Immature natural killer cell (primary cell): ENCODE measurements at regions not wholly inside any gene's neighbourhood (a gene's known extent, or its start where the extent isn't known, plus 50 kb on each side); places are given as distances from the start of the nearest gene placed in this dataset.

Source experiments
- DNase-seq, 3 donors: peaks; one replicate each; pipeline ENCODE4 v3.0.0; 2022; ENCODE audit warnings: mixed read lengths in 1 of 3
- H3K27ac Mint-ChIP-seq, 6 donors: one replicate each; pipeline ENCODE4 v1.8.0; 2020; ENCODE audit warnings: mixed read lengths in 6 of 6, mild to moderate bottlenecking in 5 of 6, inconsistent platforms in 4 of 6, moderate library complexity in 3 of 6
- H3K27me3 Mint-ChIP-seq, 3 donors: one replicate each; pipeline ENCODE4 v1.8.0; 2020 to 2021; ENCODE audit warnings: low read depth in 3 of 3, mild to moderate bottlenecking in 3 of 3, mixed read lengths in 3 of 3, moderate library complexity in 3 of 3, inconsistent platforms in 1 of 3
- H3K36me3 Mint-ChIP-seq, 3 donors: one replicate each; pipeline ENCODE4 v1.8.0; 2020; ENCODE audit warnings: mixed read lengths in 3 of 3, inconsistent platforms in 2 of 3, mild to moderate bottlenecking in 2 of 3
- H3K4me1 Mint-ChIP-seq, 2 donors: one replicate each; pipeline ENCODE4 v1.8.0; 2020; ENCODE audit warnings: inconsistent platforms in 2 of 2, mild to moderate bottlenecking in 2 of 2, mixed read lengths in 2 of 2, moderate library complexity in 1 of 2
- H3K4me3 Mint-ChIP-seq, 5 donors: one replicate each; pipeline ENCODE4 v1.8.0; 2020; ENCODE audit warnings: mild to moderate bottlenecking in 5 of 5, mixed read lengths in 5 of 5, inconsistent platforms in 3 of 5, moderate library complexity in 3 of 5
- H3K9me3 Mint-ChIP-seq, 6 donors: one replicate each; pipeline ENCODE4 v1.8.0; 2020; ENCODE audit warnings: mild to moderate bottlenecking in 6 of 6, mixed read lengths in 6 of 6, inconsistent platforms in 4 of 6, moderate library complexity in 3 of 6

DNA sequence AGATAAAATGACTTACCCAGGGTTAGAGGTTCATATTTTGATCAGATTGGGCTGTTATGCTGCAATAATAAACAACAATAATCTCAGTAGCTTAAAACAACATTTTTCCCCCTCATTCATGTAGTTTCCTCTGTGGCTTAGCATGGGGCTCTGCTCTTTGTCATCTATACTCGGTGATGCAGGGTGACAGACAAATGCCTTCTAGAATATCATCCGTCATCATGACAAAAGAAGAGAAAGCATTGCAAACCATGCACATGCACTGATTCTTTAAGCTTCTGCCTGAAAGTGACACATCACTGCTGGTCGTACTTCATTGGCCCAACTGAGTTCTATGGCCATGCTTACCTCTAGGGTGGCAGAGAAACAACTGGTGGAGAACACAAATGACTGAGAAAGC lies 58.8 kb upstream of the MAMDC2 start:
- no peaks in the 10 kb centered on the region for H3K9me3 Mint-ChIP-seq
- no peak for DNase-seq
- no peaks in the 10 kb centered on the region for H3K36me3 Mint-ChIP-seq
- H3K27me3 Mint-ChIP-seq = peaks cover 0 to 9% (median 7%) of the 10 kb centered on the region in 3 donors
- no peak overlapping the region for H3K4me3 Mint-ChIP-seq
- H3K4me1 Mint-ChIP-seq = no peaks in the 10 kb centered on the region
- H3K27ac Mint-ChIP-seq = no peak overlapping the region

DNA sequence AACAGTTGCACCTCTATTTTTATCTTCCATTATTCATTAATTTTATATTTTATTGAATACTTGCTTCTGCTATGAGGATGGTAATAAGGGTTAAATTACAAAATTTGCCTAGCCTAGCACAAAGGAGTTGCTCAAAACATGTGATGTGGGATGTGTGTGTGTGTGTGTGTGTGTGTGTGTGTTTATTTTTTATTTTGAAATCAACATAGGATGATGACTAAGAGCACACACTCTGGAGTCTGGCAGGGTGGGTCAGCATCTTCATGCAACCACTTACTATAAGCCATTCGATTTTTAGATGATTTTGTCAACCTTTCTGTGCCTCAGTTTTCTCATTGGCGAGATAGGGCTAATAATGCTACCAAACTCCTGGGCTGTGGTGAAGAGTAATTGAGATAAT lies 57.7 kb upstream of the MAMDC2 start:
- Mint-ChIP-seq H3K36me3 (no peaks in the 10 kb centered on the region), H3K9me3 (no peaks in the 10 kb centered on the region), H3K27me3 (peaks cover 0 to 12% (median 7%) of the 10 kb centered on the region in 3 donors), H3K4me3 (no peak overlapping the region), H3K27ac (no peak overlapping the region), H3K4me1 (no peaks in the 10 kb centered on the region)
- no peak for DNase-seq

DNA sequence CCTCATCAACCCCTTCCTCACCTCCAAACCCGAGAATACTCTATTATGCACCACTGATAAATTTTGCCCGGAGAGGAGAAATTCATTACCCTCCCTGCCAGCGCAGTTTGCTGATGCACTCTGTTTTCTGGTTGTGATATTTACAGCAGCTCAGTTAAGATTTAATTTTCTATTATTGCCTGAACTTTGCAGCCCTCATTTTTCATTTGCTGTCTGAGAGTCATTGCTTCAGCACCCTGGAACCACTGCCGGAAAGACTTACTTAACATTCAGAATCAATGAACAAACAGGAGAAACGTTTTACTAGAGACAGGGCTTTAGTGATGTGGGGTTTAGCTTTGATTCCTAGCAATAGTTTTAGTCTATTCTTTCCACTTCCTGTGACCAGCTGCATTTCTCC lies 56.7 kb upstream of the MAMDC2 start:
- Mint-ChIP-seq H3K27ac (no peak overlapping the region), H3K4me1 (no peaks in the 10 kb centered on the region), H3K9me3 (no peaks in the 10 kb centered on the region), H3K27me3 (peaks cover 0 to 12% (median 7%) of the 10 kb centered on the region in 3 donors), H3K4me3 (no peak overlapping the region), H3K36me3 (no peaks in the 10 kb centered on the region)
- DNase-seq = no peak

DNA sequence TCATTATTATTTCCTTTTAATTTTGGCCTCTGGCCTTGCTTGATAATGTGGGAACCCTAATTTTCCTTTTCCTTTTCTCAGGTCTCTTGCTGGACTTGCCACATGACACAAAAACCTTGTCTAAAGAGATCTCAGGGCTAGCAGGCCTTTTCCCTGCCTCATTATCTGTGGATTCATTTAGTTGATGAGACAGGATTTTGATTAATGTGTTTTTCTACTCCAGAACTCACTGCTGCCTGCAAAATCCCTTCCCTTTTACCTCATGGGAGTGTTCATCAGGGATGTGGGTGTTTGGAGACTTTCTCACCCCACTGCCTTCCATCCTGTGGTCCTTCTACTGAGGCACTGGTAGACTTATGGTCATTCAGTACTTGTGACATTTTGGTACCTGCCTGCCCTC lies 56.2 kb upstream of the MAMDC2 start:
- Mint-ChIP-seq H3K27ac (no peak overlapping the region), H3K36me3 (no peaks in the 10 kb centered on the region)

DNA sequence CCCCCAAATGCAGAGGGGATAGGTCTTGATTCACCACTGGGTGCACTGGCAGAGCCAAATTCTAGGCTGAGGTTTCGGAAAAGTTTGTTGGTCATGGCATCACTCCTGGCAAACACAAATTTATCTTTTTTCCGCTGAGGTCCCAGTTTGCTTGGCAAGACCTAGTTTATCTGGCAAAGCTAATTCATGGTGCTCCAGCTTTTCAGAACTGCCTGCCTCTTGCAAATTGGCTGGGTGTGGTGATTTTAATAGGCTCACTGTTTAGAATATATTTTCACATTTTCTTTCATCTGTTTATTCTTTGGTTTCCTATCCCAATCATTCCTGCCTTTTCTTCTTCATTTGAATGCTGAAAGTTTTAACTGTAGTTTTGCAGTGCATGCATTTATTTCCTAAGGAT lies 50.5 kb upstream of the MAMDC2 start:
- Mint-ChIP-seq H3K27ac (no peak overlapping the region), H3K36me3 (no peaks in the 10 kb centered on the region), H3K27me3 (peaks cover 0 to 7% (median 2%) of the 10 kb centered on the region in 3 donors), H3K4me1 (no peaks in the 10 kb centered on the region), H3K9me3 (no peaks in the 10 kb centered on the region), H3K4me3 (no peak overlapping the region)
- no peak for DNase-seq

More for the DNA sequence above, 56.2 kb upstream of the MAMDC2 start:
- DNase-seq = no peak
- Mint-ChIP-seq H3K4me1 (no peaks in the 10 kb centered on the region), H3K4me3 (no peak overlapping the region), H3K9me3 (no peaks in the 10 kb centered on the region), H3K27me3 (peaks cover 0 to 12% (median 7%) of the 10 kb centered on the region in 3 donors)
